Small intestine (tissue), 7 donors: ENCODE measurements at regions not wholly inside any gene's neighbourhood (a gene's known extent, or its start where the extent isn't known, plus 50 kb on each side); places are given as distances from the start of the nearest gene placed in this dataset.

ENCODE experiments used
- DNase-seq, 2 donors: peaks; one replicate each; pipeline versions ENCODE4 v3.0.0 to v3.0.0-alpha.2; 2013
- FAIRE-seq: peaks from 2 replicates; lab custom pipeline; 2012; peaks lifted over from hg19 to GRCh38; lab: Jason Lieb, UNC
- H3K27ac ChIP-seq, 3 donors: one replicate each; pipeline ENCODE4 v1.5.1; 2013; ENCODE audit warnings: low read length in 2 of 3, mild to moderate bottlenecking in 2 of 3, control low read depth in 1 of 3, inconsistent platforms in 1 of 3, low read depth in 1 of 3, moderate library complexity in 1 of 3
- H3K27me3 ChIP-seq, 3 donors: one replicate each; pipeline ENCODE4 v1.6.1; 2013; ENCODE audit warnings: low read length in 3 of 3, inconsistent platforms in 1 of 3; ENCODE audit not compliant: control insufficient read depth in 3 of 3, insufficient read depth in 3 of 3
- H3K36me3 ChIP-seq, 3 donors: one replicate each; pipeline ENCODE4 v1.6.1; 2013; ENCODE audit warnings: low read length in 3 of 3, inconsistent platforms in 1 of 3, low read depth in 1 of 3, mild to moderate bottlenecking in 1 of 3, moderate library complexity in 1 of 3; ENCODE audit not compliant: control insufficient read depth in 3 of 3, insufficient read depth in 2 of 3
- H3K4me1 ChIP-seq, 3 donors: one replicate each; pipeline ENCODE4 v1.6.1; 2013; ENCODE audit warnings: low read length in 2 of 3, inconsistent platforms in 1 of 3, low read depth in 1 of 3, mild to moderate bottlenecking in 1 of 3, moderate library complexity in 1 of 3; ENCODE audit not compliant: control insufficient read depth in 3 of 3, insufficient read depth in 2 of 3
- H3K4me3 ChIP-seq, 3 donors: one replicate each; pipeline ENCODE4 v1.5.1; 2013; ENCODE audit warnings: low read length in 3 of 3, control low read depth in 1 of 3, inconsistent platforms in 1 of 3, low read depth in 1 of 3, mild to moderate bottlenecking in 1 of 3, moderate library complexity in 1 of 3
- H3K9me3 ChIP-seq, 2 donors: one replicate each; pipeline ENCODE4 v1.6.1; 2013; ENCODE audit warnings: low read depth in 1 of 2, low read length in 1 of 2; ENCODE audit not compliant: control insufficient read depth in 2 of 2, insufficient read depth in 1 of 2
- WGBS, 3 donors: extraction: QIAGEN DNeasy Blood & Tissue Kit; methylation state at CpG; one replicate each; pipeline ENCODE4 v1.1.7; 2013; 5-methylcytosine and 5-hydroxymethylcytosine counted together
- donor health status: healthy with polysubstance abuse.
- donor health status: control.
- donor health status: control.
- donor health status: Bipolar disorder and iron deficiency.
- donor health status: healthy.

DNA sequence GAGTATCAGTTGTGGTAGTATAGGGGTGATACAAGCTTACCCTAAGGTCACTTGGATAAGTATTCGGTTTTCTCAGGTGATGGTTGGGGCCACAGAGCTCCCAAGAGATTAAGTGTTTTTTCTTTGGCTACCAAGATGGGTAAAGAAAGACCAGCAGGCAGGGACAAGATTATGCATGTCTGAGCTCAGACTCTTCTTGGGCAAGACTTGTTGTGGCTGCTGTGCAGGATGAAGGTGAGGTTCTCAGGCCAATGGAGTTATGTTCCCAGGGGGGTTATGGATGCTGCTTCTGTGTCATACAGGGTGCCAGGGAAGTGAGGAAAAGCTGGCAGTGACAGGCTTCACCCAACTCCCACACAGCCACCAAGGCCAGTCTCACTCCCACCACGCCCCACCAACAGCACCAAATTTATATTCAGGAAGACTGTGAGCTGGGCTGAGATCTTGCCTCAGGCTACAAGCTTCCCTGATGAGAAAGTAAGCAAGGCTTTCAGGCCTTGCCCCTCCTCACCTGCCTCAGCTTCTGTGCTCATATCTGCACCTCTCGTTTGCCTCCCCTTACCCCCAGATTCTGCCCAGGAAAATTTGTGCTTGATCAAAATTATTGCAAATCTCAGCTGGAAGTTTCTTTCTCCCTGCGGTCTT lies 511.8 kb upstream of the SLITRK1 start:
- 64 to 81% (median 67%) methylated on average over 4 of the region's 4 CpGs for WGBS, 3 donors

GRCh38 chr13:84380866-84381265 lies 498.6 kb upstream of the SLITRK1 start:
- Histone ChIP-seq H3K27ac (no peak overlapping the region), H3K9me3 (peaks cover 0 to 13% of the 10 kb centered on the region in 2 donors), H3K27me3 (no peaks in the 10 kb centered on the region), H3K4me1 (no peaks in the 10 kb centered on the region), H3K4me3 (no peak overlapping the region), H3K36me3 (no peaks in the 10 kb centered on the region)
- FAIRE-seq (no peak), DNase-seq (no peak)
- 60 to 78% (median 68%) methylated on average over 3 of the region's 3 CpGs for WGBS, 3 donors

More for the DNA sequence above, 511.8 kb upstream of the SLITRK1 start:
- FAIRE-seq (no peak), DNase-seq (no peak)
- Histone ChIP-seq H3K36me3 (no peaks in the 10 kb centered on the region), H3K27me3 (no peaks in the 10 kb centered on the region), H3K9me3 (peaks cover 0 to 23% of the 10 kb centered on the region in 2 donors), H3K4me3 (no peak overlapping the region), H3K4me1 (no peaks in the 10 kb centered on the region), H3K27ac (no peak overlapping the region)

DNA sequence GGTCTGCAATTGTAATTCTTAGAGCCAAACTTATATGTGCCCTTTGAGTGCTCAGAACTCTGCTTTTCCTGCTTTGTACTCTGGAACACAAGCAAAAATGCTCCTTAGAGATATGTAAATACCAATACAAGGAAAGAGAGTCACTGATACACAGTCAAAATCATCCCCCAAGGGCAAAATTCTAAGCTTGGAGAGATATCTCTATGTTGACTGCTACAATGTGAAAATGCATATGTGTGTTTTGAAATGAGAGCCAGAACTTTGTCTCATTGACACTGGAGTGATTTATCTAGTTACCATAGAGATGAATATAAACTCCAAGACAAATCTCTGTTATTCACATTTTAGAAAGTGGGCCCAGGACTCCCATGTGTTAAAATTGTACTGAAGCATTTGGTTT lies 494.8 kb upstream of the SLITRK1 start:
- DNase-seq (no peak), FAIRE-seq (no peak)
- H3K4me3 ChIP-seq = no peak overlapping the region

GRCh38 chr13:84366506-84366905 lies 484.2 kb upstream of the SLITRK1 start:
- Histone ChIP-seq H3K4me3 (no peak overlapping the region), H3K36me3 (no peaks in the 10 kb centered on the region), H3K4me1 (no peaks in the 10 kb centered on the region), H3K27ac (no peak overlapping the region), H3K27me3 (no peaks in the 10 kb centered on the region), H3K9me3 (no peaks in the 10 kb centered on the region)
- no peak for DNase-seq
- 85 to 95% (median 85%) methylated on average over 2 of the region's 2 CpGs for WGBS, 3 donors
- FAIRE-seq = no peak

More for the DNA sequence above, 494.8 kb upstream of the SLITRK1 start:
- no peaks in the 10 kb centered on the region for H3K36me3 ChIP-seq
- no peak overlapping the region for H3K27ac ChIP-seq
- H3K27me3 ChIP-seq = no peaks in the 10 kb centered on the region
- no peaks in the 10 kb centered on the region for H3K4me1 ChIP-seq
- no peaks in the 10 kb centered on the region for H3K9me3 ChIP-seq

DNA sequence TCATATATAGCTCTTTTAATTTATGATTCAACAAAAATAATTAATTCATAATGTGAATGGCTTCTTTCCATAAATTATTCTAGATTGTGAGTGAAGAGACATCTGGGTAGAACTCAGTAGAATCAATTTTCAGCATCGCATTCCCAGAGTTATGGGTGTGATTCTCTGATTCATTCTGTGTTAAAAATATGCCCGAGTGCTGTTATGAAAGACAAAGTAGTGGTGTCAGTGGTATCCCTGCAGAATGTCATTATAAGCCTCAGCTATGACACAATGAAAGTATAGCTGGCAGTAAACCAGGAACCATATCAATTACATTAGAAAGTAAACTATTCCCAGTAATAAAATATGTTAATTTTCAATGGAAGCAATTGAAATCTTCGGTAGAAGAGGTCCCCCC lies 480.5 kb upstream of the SLITRK1 start:
- DNase-seq = no peak
- H3K27me3 ChIP-seq = no peaks in the 10 kb centered on the region
- no peak overlapping the region for H3K4me3 ChIP-seq
- H3K36me3 ChIP-seq = no peaks in the 10 kb centered on the region
- no peak for FAIRE-seq
- H3K27ac ChIP-seq = no peak overlapping the region
- H3K4me1 ChIP-seq = no peaks in the 10 kb centered on the region
- WGBS, 3 donors = 55 to 57% (median 55%) methylated on average over 3 of the region's 3 CpGs
- H3K9me3 ChIP-seq = no peaks in the 10 kb centered on the region

DNA sequence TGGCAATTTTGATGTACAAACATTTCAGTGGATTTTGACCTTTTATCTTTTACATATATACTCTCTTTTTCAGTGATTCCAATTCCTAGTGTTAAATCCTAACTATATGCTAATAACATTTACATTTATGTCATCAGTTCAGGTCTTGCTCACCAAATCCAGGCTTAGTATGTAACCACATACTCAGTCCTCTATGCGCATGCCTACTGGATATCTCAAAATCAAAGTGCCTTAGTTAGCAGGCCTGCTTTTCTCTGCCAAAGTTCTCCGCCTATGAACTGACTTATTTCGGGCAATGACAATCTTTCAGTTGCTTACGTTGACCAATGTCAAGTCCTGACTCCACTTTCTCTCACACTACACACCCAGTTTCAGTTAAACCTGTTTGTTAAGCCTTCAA lies 478.5 kb upstream of the SLITRK1 start:
- Histone ChIP-seq H3K27ac (no peak overlapping the region), H3K4me1 (no peaks in the 10 kb centered on the region), H3K9me3 (no peaks in the 10 kb centered on the region), H3K27me3 (no peaks in the 10 kb centered on the region), H3K36me3 (no peaks in the 10 kb centered on the region), H3K4me3 (no peak overlapping the region)
- FAIRE-seq (no peak), DNase-seq (no peak)
- 84 to 91% (median 90%) methylated on average over 4 of the region's 4 CpGs for WGBS, 3 donors

DNA sequence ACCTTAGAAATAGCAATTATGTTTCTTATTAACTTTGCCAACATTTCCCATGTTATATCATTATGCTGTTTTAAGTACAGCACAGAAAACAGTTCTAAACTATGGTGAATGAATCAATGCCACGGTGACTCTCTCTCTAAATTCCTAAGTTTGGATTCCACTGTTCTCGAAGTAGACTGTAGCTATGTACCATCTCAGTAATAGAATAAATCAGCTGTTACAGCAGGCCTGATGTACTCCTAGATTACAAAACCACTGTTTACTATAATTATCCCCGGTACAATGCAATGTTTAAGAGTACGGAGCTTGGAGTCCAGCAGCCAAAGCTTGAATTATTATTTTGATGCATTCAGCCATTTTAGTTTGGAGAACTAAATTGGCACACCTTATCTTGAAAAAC lies 476.3 kb upstream of the SLITRK1 start:
- no peaks in the 10 kb centered on the region for H3K9me3 ChIP-seq
- no peaks in the 10 kb centered on the region for H3K36me3 ChIP-seq
- 84 to 87% (median 86%) methylated on average over 4 of the region's 4 CpGs for WGBS, 3 donors
- H3K27ac ChIP-seq = no peak overlapping the region
- DNase-seq = no peak
- FAIRE-seq = no peak
- no peak overlapping the region for H3K4me3 ChIP-seq
- H3K27me3 ChIP-seq = no peaks in the 10 kb centered on the region
- H3K4me1 ChIP-seq = no peaks in the 10 kb centered on the region

DNA sequence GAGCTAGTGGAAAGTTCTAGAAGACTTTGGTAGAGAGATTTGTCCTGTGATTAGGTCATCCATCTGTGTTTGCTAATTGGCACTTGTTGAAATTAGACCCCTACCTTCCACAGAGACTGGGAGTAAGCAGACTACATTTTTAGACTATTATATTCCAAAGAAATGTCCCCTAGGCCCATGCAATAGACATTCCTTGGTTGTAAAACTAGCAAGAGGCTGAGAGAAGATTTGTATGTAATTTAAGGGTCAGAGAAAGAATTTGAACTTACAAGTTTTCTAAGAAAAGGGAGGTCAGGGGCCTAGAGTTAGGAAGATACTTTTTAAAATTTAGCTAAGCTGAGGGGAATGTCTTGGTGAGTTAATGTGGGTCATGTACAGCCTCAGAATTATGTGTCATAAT lies 470.7 kb upstream of the SLITRK1 start:
- Histone ChIP-seq H3K27me3 (no peaks in the 10 kb centered on the region), H3K4me1 (no peaks in the 10 kb centered on the region), H3K36me3 (no peaks in the 10 kb centered on the region), H3K4me3 (no peak overlapping the region), H3K27ac (no peak overlapping the region), H3K9me3 (peaks cover 0 to 4% of the 10 kb centered on the region in 2 donors)
- no peak for DNase-seq
- FAIRE-seq = no peak

- H3K9me3 ChIP-seq = no peaks in the 10 kb centered on the region
- no peak for FAIRE-seq
- no peak overlapping the region for H3K4me3 ChIP-seq
- no peaks in the 10 kb centered on the region for H3K36me3 ChIP-seq
- H3K4me1 ChIP-seq = no peaks in the 10 kb centered on the region
- H3K27me3 ChIP-seq = no peaks in the 10 kb centered on the region
- H3K27ac ChIP-seq = no peak overlapping the region
- no peak for DNase-seq
Observed at GRCh38 chr13:84339456-84339855, 457.2 kb upstream of the SLITRK1 start.
